Activated naive CD8-positive, alpha-beta T cell treated with anti-CD3 and anti-CD28 coated beads, Interleukin-2, amount 10 ng/mL, durations not matched to agents 7 days and 5 days (primary cell): ENCODE measurements at regions not wholly inside any gene's neighbourhood (a gene's known extent, or its start where the extent isn't known, plus 50 kb on each side); places are given as distances from the start of the nearest gene placed in this dataset.

Source experiments
- ATAC-seq: fragments of 150-1000 bp; cut with Tn5 transposase; one replicate; pipeline ENCODE4 v1.10.0; 2021; ENCODE audit warnings: low read depth, moderate library complexity
- POLR2A ChIA-PET: fragments of 350-600 bp; sonication (Branson Sonifier 250); formaldehyde crosslinking; loops from one replicate; lab custom pipeline; 2021; ENCODE audit warnings: antibody characterized with exemption; lab: Charles Lee
- DNase-seq: peaks from one replicate; pipeline ENCODE4 v3.0.0; 2021
- H3K27ac Mint-ChIP-seq: one replicate; pipeline ENCODE4 v1.8.0; 2022; ENCODE audit warnings: mild to moderate bottlenecking, mixed read lengths
- H3K27me3 Mint-ChIP-seq: one replicate; pipeline ENCODE4 v1.8.0; 2022; ENCODE audit warnings: mild to moderate bottlenecking, moderate library complexity, mixed read lengths
- H3K36me3 Mint-ChIP-seq: one replicate; pipeline ENCODE4 v1.8.0; 2021; ENCODE audit warnings: mild to moderate bottlenecking, mixed read lengths
- H3K4me1 Mint-ChIP-seq: one replicate; pipeline ENCODE4 v1.8.0; 2021; ENCODE audit warnings: mixed read lengths
- H3K4me3 Mint-ChIP-seq: one replicate; pipeline ENCODE4 v1.8.0; 2022; ENCODE audit warnings: mild to moderate bottlenecking, moderate library complexity, mixed read lengths
- H3K9me3 Mint-ChIP-seq: one replicate; pipeline ENCODE4 v1.8.0; 2021; ENCODE audit warnings: mixed read lengths

GRCh38 chr22:49119551-49119952, 708.1 kb downstream of the BRD1 start:
- H3K4me1 Mint-ChIP-seq, result no peaks in the 10 kb centered on the region
- peaks cover 2% of the 10 kb centered on the region for H3K9me3 Mint-ChIP-seq
- POLR2A ChIA-PET, result no interaction called here
- no peak overlapping the region for H3K27ac Mint-ChIP-seq
- ATAC-seq (no peak), DNase-seq (no peak)
- H3K36me3 Mint-ChIP-seq, result no peaks in the 10 kb centered on the region
- no peak overlapping the region for H3K4me3 Mint-ChIP-seq
- peaks cover 3% of the 10 kb centered on the region for H3K27me3 Mint-ChIP-seq

- Mint-ChIP-seq H3K9me3 (peaks cover 2% of the 10 kb centered on the region), H3K36me3 (no peaks in the 10 kb centered on the region), H3K4me3 (no peak overlapping the region), H3K27ac (no peak overlapping the region), H3K4me1 (no peaks in the 10 kb centered on the region), H3K27me3 (no peaks in the 10 kb centered on the region)
- no peak for DNase-seq
- POLR2A ChIA-PET, result no interaction called here
- ATAC-seq, result no peak
Observed at GRCh38 chr22:49118065-49118464, 709.6 kb downstream of the BRD1 start.

DNA sequence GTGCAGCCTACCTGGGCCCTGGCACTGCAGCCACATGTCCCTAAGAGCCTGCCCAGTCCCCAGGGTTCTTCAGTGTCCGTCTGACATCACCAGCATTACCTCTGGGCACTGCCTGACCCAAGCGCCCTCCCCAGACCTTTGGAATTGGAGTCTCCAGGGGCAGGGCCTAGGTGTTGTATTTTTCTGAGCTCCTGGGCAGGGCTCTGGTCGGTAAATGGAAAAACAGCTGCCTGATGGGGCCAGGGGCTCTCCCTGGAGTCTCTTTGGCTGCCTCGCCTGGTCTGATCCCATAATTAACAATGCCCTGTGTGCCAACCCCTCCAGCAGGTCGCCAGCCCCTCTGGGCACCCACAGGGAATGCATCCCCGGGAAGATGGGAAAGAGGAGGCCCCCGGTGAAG, 710.2 kb downstream of the BRD1 start:
- no peaks in the 10 kb centered on the region for H3K27me3 Mint-ChIP-seq
- DNase-seq, result no peak
- no peaks in the 10 kb centered on the region for H3K4me1 Mint-ChIP-seq
- POLR2A ChIA-PET, result no interaction called here
- ATAC-seq, result no peak
- H3K4me3 Mint-ChIP-seq, result no peak overlapping the region
- no peak overlapping the region for H3K27ac Mint-ChIP-seq
- H3K9me3 Mint-ChIP-seq, result peaks cover 2% of the 10 kb centered on the region
- no peaks in the 10 kb centered on the region for H3K36me3 Mint-ChIP-seq

- no peak for ATAC-seq
- no peaks in the 10 kb centered on the region for H3K27me3 Mint-ChIP-seq
- DNase-seq, result no peak
- no peak overlapping the region for H3K4me3 Mint-ChIP-seq
- no peaks in the 10 kb centered on the region for H3K9me3 Mint-ChIP-seq
- POLR2A ChIA-PET, result no interaction called here
- H3K36me3 Mint-ChIP-seq, result no peaks in the 10 kb centered on the region
- H3K27ac Mint-ChIP-seq, result no peak overlapping the region
- no peaks in the 10 kb centered on the region for H3K4me1 Mint-ChIP-seq
Observed at GRCh38 chr22:49116486-49117120, 711.1 kb downstream of the BRD1 start.

- no peak for DNase-seq
- POLR2A ChIA-PET, result no interaction called here
- no peak overlapping the region for H3K27ac Mint-ChIP-seq
- no peaks in the 10 kb centered on the region for H3K9me3 Mint-ChIP-seq
- H3K4me1 Mint-ChIP-seq, result no peaks in the 10 kb centered on the region
- H3K27me3 Mint-ChIP-seq, result no peaks in the 10 kb centered on the region
- H3K36me3 Mint-ChIP-seq, result no peaks in the 10 kb centered on the region
- H3K4me3 Mint-ChIP-seq, result no peak overlapping the region
- no peak for ATAC-seq
Observed at GRCh38 chr22:49116021-49116420, 711.7 kb downstream of the BRD1 start.

DNA sequence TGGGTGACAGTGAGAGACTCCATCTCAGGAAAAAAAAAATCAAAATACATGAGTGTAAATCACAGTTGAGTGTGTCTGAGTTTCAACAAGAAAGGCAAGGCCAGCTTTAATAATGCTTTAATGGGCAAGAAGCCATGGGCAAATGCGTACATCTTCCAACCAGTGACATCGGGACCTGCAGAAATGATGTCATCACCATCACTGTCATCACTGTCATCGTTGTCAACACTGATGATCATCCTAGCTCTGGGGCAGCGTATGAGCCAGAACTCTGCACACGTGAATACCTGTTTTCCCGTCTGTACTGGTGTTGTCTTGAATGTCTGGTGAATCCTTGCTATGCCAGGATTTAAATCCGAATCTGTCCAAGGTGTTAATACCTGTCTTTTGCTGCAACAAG, 712.5 kb downstream of the BRD1 start:
- Mint-ChIP-seq H3K9me3 (no peaks in the 10 kb centered on the region), H3K4me3 (no peak overlapping the region), H3K36me3 (no peaks in the 10 kb centered on the region), H3K27me3 (no peaks in the 10 kb centered on the region), H3K4me1 (no peaks in the 10 kb centered on the region), H3K27ac (no peak overlapping the region)
- POLR2A ChIA-PET, result no interaction called here
- no peak for ATAC-seq
- no peak for DNase-seq

- ATAC-seq (no peak), DNase-seq (no peak)
- Mint-ChIP-seq H3K9me3 (no peaks in the 10 kb centered on the region), H3K27me3 (peaks cover 2% of the 10 kb centered on the region), H3K4me3 (no peak overlapping the region), H3K27ac (no peak overlapping the region), H3K36me3 (no peaks in the 10 kb centered on the region), H3K4me1 (no peaks in the 10 kb centered on the region)
- POLR2A ChIA-PET, result no interaction called here
Observed at GRCh38 chr22:49113758-49114157, 713.9 kb downstream of the BRD1 start.

GRCh38 chr22:49112661-49113626, 714.7 kb downstream of the BRD1 start:
- POLR2A ChIA-PET, result no interaction called here
- ATAC-seq, result no peak
- peaks cover 2% of the 10 kb centered on the region for H3K27me3 Mint-ChIP-seq
- no peak overlapping the region for H3K4me3 Mint-ChIP-seq
- no peak overlapping the region for H3K27ac Mint-ChIP-seq
- H3K4me1 Mint-ChIP-seq, result no peaks in the 10 kb centered on the region
- no peaks in the 10 kb centered on the region for H3K36me3 Mint-ChIP-seq
- no peak for DNase-seq
- H3K9me3 Mint-ChIP-seq, result no peaks in the 10 kb centered on the region

DNA sequence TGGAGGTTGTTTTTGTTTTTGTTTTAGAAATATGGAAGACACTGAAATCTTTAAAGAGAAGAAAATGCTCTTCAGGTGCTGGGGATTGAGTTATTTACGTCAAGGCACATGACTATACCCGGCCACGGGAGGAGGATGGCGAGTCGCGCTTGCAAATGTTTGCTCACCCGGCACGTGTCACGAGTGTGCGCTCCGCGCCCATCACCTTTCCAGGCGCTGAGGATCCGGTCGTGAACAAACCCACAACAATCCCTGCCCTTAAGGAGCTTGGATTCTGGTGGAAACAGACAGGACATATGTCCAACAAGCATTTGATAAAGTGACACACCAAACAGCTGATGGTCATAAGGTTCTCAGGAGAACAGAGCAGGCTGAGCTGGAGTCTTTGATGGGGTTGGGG, 715.5 kb downstream of the BRD1 start:
- Mint-ChIP-seq H3K27me3 (peaks cover 2% of the 10 kb centered on the region), H3K9me3 (no peaks in the 10 kb centered on the region), H3K4me3 (no peak overlapping the region), H3K4me1 (no peaks in the 10 kb centered on the region), H3K27ac (no peak overlapping the region), H3K36me3 (no peaks in the 10 kb centered on the region)
- no peak for DNase-seq
- ATAC-seq, result no peak
- POLR2A ChIA-PET, result no interaction called here

- DNase-seq (no peak), ATAC-seq (no peak)
- Mint-ChIP-seq H3K27ac (no peak overlapping the region), H3K36me3 (no peaks in the 10 kb centered on the region), H3K4me1 (no peaks in the 10 kb centered on the region), H3K4me3 (no peak overlapping the region), H3K9me3 (no peaks in the 10 kb centered on the region), H3K27me3 (peaks cover 2% of the 10 kb centered on the region)
- POLR2A ChIA-PET, result interaction anchor here (0.6 kb wide), 1 partner anchor 385 kb away, joined by 5 read pairs; no protein-coding TSS in a partner anchor
Observed at GRCh38 chr22:49111085-49111484, 716.6 kb downstream of the BRD1 start.

DNA sequence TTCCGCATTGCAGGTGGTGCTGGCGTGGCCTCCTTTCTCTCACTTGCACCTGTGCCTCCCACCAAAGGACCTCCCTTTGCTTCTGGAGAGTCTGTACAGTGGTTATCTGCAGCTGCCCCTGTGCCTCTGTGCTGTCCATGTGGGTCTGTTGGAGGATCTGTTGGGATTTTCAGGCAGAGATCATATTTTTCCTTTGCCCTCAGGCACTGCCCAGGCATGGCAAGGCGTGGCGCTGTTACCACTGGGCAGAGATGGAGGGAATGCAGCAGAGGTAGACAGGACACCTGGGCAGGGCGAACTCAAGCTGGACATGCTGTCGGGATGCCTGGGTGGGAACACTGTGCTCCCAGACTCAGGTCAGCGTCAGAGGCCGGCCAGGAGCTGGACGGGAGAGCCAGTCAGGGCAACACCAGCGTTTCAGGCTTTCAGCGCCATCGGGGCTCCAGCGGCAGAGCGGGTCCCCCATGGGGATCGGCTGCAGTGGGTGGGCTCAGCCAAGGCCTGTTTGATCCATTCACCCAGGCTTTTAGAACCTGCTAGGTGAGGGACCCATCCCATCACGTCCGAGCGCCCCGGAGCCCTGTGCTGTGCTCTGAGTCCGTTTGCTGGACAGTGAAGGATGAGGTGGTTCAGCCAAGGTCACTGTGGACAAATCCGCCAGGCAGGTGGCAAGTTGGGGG, 718.9 kb downstream of the BRD1 start:
- no peaks in the 10 kb centered on the region for H3K36me3 Mint-ChIP-seq
- POLR2A ChIA-PET, result no interaction called here
- no peaks in the 10 kb centered on the region for H3K4me1 Mint-ChIP-seq
- H3K27me3 Mint-ChIP-seq, result peaks cover 4% of the 10 kb centered on the region
- no peak overlapping the region for H3K27ac Mint-ChIP-seq
- H3K4me3 Mint-ChIP-seq, result no peak overlapping the region
- ATAC-seq (no peak), DNase-seq (no peak)
- H3K9me3 Mint-ChIP-seq, result no peaks in the 10 kb centered on the region

GRCh38 chr22:49107961-49108530, 719.6 kb downstream of the BRD1 start:
- DNase-seq (no peak), ATAC-seq (no peak)
- Mint-ChIP-seq H3K27me3 (peaks cover 4% of the 10 kb centered on the region), H3K4me1 (no peaks in the 10 kb centered on the region), H3K36me3 (no peaks in the 10 kb centered on the region), H3K27ac (no peak overlapping the region), H3K9me3 (no peaks in the 10 kb centered on the region), H3K4me3 (no peak overlapping the region)
- POLR2A ChIA-PET, result no interaction called here

DNA sequence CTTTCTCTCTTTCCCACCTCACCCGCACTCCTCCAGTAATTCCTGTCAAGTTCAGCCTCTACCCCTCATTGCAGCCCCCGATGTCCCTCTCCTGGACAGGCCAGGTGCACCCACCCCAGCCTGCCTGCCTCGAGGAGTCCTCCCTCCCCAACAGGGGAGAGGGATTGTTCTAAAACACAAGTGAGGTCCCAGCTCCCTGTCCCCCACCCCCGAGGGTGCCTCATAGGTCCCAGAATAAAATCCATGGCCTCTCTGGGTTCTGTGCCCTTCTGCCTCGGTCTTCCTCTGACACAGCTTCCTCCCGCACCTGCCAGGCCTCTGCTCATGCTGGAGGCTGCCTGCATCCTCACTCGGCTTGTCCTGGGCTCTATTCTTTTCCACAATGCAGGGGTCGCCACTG, 720.1 kb downstream of the BRD1 start:
- no peak overlapping the region for H3K4me3 Mint-ChIP-seq
- ATAC-seq, result no peak
- H3K9me3 Mint-ChIP-seq, result no peaks in the 10 kb centered on the region
- DNase-seq, result no peak
- peaks cover 4% of the 10 kb centered on the region for H3K27me3 Mint-ChIP-seq
- POLR2A ChIA-PET, result no interaction called here
- H3K27ac Mint-ChIP-seq, result no peak overlapping the region
- H3K4me1 Mint-ChIP-seq, result no peaks in the 10 kb centered on the region
- H3K36me3 Mint-ChIP-seq, result no peaks in the 10 kb centered on the region
